Tibial nerve (tissue), 3 donors: ENCODE measurements at regions not wholly inside any gene's neighbourhood (a gene's known extent, or its start where the extent isn't known, plus 50 kb on each side); places are given as distances from the start of the nearest gene placed in this dataset.

Experiments used
- POLR2A ChIP-seq, 2 donors: fragments of 450-650 bp; IDR thresholded peaks; one replicate each; pipeline ENCODE4 v1.6.1; 2017; ENCODE audit warnings: antibody characterized with exemption in 2 of 2, mild to moderate bottlenecking in 2 of 2, moderate library complexity in 2 of 2
- TF ChIP-seq, protein P1 (sequence below), 5 experiments: fragments of 200-600 bp in 3 of 5; fragments of 450-650 bp in 2 of 5; sonication (generic) in 3 of 5; IDR thresholded peaks; one replicate each; pipeline ENCODE4 v1.5.1; 2016 to 2019; ENCODE audit warnings: antibody characterized with exemption in 5 of 5, mild to moderate bottlenecking in 3 of 5, moderate library complexity in 2 of 5

- TF ChIP-seq, protein P1, sequence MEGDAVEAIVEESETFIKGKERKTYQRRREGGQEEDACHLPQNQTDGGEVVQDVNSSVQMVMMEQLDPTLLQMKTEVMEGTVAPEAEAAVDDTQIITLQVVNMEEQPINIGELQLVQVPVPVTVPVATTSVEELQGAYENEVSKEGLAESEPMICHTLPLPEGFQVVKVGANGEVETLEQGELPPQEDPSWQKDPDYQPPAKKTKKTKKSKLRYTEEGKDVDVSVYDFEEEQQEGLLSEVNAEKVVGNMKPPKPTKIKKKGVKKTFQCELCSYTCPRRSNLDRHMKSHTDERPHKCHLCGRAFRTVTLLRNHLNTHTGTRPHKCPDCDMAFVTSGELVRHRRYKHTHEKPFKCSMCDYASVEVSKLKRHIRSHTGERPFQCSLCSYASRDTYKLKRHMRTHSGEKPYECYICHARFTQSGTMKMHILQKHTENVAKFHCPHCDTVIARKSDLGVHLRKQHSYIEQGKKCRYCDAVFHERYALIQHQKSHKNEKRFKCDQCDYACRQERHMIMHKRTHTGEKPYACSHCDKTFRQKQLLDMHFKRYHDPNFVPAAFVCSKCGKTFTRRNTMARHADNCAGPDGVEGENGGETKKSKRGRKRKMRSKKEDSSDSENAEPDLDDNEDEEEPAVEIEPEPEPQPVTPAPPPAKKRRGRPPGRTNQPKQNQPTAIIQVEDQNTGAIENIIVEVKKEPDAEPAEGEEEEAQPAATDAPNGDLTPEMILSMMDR (IDR thresholded peaks at IDR 0.05) = no peak
- no peak for TF ChIP-seq POLR2A (IDR thresholded peaks at IDR 0.05)
Measured at GRCh38 chr13:107139006-107139405, 571.1 kb upstream of the ARGLU1 start.
